ENCODE measurements at regions not wholly inside any gene's neighbourhood (a gene's known extent, or its start where the extent isn't known, plus 50 kb on each side); places are given as distances from the start of the nearest gene placed in this dataset.

- Histone ChIP-seq H3K36me3 (ENCODE audit: low read depth) (no peaks in the 10 kb centered on the region), H3K9me3 (no peaks in the 10 kb centered on the region), H3K4me1 (ENCODE audit: low read depth) (no peaks in the 10 kb centered on the region), H3K4me3 (no peak overlapping the region)
- TF ChIP-seq CTCF (IDR thresholded peaks at IDR 0.05), result no peak
- intact Hi-C loops (cut with DNase I, micrococcal nuclease), result no loop called here
- ATAC-seq (peak; percentile 24), DNase-seq (peak in 1 of 3 donors; percentile 33)
Measured at GRCh38 chr4:162727232-162727631, 439.5 kb downstream of the NAF1 start.

- ATAC-seq (no peak), DNase-seq (no peak)
- intact Hi-C loops (cut with DNase I, micrococcal nuclease), result no loop called here
- no peak for TF ChIP-seq CTCF (IDR thresholded peaks at IDR 0.05)
- Histone ChIP-seq H3K4me1 (ENCODE audit: low read depth) (no peaks in the 10 kb centered on the region), H3K9me3 (no peaks in the 10 kb centered on the region), H3K36me3 (ENCODE audit: low read depth) (no peaks in the 10 kb centered on the region), H3K4me3 (no peak overlapping the region)
Measured at GRCh38 chr4:162715401-162715800, 451.3 kb downstream of the NAF1 start.

- no peaks in the 10 kb centered on the region for H3K4me1 ChIP-seq (ENCODE audit: low read depth)
- intact Hi-C loops (cut with DNase I, micrococcal nuclease), result no loop called here
Measured at GRCh38 chr4:162707962-162708361, 458.7 kb downstream of the NAF1 start.

GRCh38 chr4:162706632-162707031, 460.1 kb downstream of the NAF1 start:
- Histone ChIP-seq H3K36me3 (ENCODE audit: low read depth) (no peaks in the 10 kb centered on the region), H3K4me3 (no peak overlapping the region), H3K9me3 (no peaks in the 10 kb centered on the region), H3K4me1 (ENCODE audit: low read depth) (no peaks in the 10 kb centered on the region)
- intact Hi-C loops (cut with DNase I, micrococcal nuclease), result no loop called here
- TF ChIP-seq CTCF (IDR thresholded peaks at IDR 0.05), result no peak
- ATAC-seq (no peak), DNase-seq (no peak)

More at GRCh38 chr4:162707962-162708361, 458.7 kb downstream of the NAF1 start:
- Histone ChIP-seq H3K9me3 (no peaks in the 10 kb centered on the region), H3K36me3 (ENCODE audit: low read depth) (no peaks in the 10 kb centered on the region), H3K4me3 (no peak overlapping the region)
- TF ChIP-seq CTCF (IDR thresholded peaks at IDR 0.05), result no peak
- no peak for ATAC-seq
- no peak for DNase-seq

DNA sequence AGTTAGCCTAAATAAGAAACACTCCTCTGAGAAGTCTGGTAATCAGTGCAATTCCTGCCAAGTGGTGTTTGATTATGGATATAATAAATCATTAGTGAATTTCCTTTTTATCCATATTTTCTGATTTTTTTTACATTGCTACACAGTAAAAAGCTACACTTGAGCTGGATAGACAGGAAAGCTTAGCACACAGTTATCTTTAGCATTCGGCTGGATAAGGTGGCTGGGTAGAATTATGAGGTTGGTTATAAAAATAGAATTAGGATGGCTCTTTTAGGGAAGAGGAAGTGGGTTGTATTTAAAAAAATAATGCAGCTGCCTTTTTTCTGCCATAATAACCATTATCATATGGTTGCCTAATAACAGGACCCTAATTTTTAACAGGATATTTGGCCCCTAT, 460.6 kb downstream of the NAF1 start:
- intact Hi-C loops (cut with DNase I, micrococcal nuclease), result no loop called here
- no peak for TF ChIP-seq CTCF (IDR thresholded peaks at IDR 0.05)
- Histone ChIP-seq H3K4me1 (ENCODE audit: low read depth) (no peaks in the 10 kb centered on the region), H3K4me3 (no peak overlapping the region), H3K36me3 (ENCODE audit: low read depth) (no peaks in the 10 kb centered on the region), H3K9me3 (no peaks in the 10 kb centered on the region)
- DNase-seq, result no peak
- no peak for ATAC-seq

- no peaks in the 10 kb centered on the region for H3K36me3 ChIP-seq (ENCODE audit: low read depth)
- H3K4me1 ChIP-seq (ENCODE audit: low read depth), result no peaks in the 10 kb centered on the region
- TF ChIP-seq CTCF (IDR thresholded peaks at IDR 0.05), result no peak
- intact Hi-C loops (cut with DNase I, micrococcal nuclease), result no loop called here
- no peak overlapping the region for H3K4me3 ChIP-seq
- no peak for ATAC-seq
- H3K9me3 ChIP-seq, result no peaks in the 10 kb centered on the region
- no peak for DNase-seq
Measured at GRCh38 chr4:162705130-162705803, 461.4 kb downstream of the NAF1 start.
